ENCODE measurements at regions not wholly inside any gene's neighbourhood (a gene's known extent, or its start where the extent isn't known, plus 50 kb on each side); places are given as distances from the start of the nearest gene placed in this dataset.

DNA sequence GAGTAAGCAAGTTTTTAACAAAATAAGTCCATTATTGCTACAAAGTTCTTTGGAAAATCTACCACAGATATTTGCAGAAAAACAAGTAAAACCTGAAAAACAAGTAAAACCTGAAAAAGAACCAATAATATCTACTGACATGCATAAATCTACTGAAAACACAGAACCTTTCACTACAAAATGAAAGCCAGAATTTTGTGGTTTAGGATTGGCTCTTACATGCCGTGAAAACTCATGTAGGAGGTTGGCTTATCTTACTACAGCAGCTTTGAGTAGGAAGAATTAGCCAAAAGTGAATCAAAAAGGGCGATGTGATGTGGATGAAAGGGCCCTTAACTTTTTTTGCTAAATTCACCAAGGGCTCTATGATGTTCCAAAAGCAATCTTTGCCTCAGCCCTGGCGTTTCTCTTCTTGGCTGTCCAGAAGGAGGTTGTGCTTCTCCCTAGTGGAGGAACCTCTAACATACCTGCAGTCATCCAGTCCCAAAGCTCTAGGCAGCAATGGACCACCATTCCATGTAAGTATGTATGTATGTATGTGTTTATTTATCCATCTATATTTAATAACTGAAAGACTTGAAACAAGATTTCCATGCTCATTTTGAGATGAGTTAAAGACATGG is 93.5 kb upstream of the ZNF804B start:
- TF ChIP-seq, protein P1, sequence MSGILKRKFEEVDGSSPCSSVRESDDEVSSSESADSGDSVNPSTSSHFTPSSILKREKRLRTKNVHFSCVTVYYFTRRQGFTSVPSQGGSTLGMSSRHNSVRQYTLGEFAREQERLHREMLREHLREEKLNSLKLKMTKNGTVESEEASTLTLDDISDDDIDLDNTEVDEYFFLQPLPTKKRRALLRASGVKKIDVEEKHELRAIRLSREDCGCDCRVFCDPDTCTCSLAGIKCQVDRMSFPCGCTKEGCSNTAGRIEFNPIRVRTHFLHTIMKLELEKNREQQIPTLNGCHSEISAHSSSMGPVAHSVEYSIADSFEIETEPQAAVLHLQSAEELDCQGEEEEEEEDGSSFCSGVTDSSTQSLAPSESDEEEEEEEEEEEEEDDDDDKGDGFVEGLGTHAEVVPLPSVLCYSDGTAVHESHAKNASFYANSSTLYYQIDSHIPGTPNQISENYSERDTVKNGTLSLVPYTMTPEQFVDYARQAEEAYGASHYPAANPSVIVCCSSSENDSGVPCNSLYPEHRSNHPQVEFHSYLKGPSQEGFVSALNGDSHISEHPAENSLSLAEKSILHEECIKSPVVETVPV (CRISPR knock-in tag; IDR thresholded peaks at IDR 0.05), result no peak
- ATAC-seq, result no peak

DNA sequence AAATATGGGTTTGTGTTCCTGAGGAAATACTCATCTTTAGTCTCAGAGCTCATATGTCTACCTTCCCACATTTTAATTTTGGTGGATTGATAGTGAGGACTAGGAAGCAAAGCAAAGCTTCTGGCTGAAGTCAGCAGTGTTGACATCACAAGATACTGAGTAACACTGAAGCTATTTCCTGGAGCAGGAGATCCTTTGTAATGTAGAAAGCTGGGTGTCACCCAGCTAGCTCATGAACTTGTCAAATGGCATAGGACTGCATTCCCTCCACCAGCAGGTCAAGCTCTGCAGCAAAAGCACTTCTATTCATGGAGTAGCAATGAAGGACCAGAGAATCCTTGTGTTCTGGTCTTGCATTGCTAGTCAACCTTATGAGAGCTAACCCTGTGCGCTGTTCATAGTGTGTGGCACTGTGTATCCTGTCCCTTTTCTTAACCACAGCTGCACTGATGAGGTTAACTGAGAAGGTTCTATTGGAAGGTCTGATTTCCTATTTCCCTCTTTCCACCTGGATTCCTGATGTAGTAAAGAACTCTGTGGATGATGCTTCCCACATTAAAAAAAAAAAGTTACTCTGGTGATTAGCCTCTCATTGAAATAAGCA is 94.8 kb upstream of the ZNF804B start:
- no peak for TF ChIP-seq ZFP30 (CRISPR knock-in tag; IDR thresholded peaks at IDR 0.05)
- no peak for TF ChIP-seq ISL1 (CRISPR knock-in tag; IDR thresholded peaks at IDR 0.05)
- TF ChIP-seq, protein P1 (CRISPR knock-in tag; IDR thresholded peaks at IDR 0.05), result no peak
- TF ChIP-seq, protein P2, sequence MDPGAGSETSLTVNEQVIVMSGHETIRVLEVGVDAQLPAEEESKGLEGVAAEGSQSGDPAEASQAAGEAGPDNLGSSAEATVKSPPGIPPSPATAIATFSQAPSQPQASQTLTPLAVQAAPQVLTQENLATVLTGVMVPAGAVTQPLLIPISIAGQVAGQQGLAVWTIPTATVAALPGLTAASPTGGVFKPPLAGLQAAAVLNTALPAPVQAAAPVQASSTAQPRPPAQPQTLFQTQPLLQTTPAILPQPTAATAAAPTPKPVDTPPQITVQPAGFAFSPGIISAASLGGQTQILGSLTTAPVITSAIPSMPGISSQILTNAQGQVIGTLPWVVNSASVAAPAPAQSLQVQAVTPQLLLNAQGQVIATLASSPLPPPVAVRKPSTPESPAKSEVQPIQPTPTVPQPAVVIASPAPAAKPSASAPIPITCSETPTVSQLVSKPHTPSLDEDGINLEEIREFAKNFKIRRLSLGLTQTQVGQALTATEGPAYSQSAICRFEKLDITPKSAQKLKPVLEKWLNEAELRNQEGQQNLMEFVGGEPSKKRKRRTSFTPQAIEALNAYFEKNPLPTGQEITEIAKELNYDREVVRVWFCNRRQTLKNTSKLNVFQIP (CRISPR knock-in tag; IDR thresholded peaks at IDR 0.05; ENCODE audit: borderline replicate concordance, low read depth), result no peak
- TF ChIP-seq, protein P3, sequence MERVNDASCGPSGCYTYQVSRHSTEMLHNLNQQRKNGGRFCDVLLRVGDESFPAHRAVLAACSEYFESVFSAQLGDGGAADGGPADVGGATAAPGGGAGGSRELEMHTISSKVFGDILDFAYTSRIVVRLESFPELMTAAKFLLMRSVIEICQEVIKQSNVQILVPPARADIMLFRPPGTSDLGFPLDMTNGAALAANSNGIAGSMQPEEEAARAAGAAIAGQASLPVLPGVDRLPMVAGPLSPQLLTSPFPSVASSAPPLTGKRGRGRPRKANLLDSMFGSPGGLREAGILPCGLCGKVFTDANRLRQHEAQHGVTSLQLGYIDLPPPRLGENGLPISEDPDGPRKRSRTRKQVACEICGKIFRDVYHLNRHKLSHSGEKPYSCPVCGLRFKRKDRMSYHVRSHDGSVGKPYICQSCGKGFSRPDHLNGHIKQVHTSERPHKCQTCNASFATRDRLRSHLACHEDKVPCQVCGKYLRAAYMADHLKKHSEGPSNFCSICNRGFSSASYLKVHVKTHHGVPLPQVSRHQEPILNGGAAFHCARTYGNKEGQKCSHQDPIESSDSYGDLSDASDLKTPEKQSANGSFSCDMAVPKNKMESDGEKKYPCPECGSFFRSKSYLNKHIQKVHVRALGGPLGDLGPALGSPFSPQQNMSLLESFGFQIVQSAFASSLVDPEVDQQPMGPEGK (CRISPR knock-in tag; IDR thresholded peaks at IDR 0.05; ENCODE audit: borderline replicate concordance), result no peak
- no peak for TF ChIP-seq ARNTL (CRISPR knock-in tag; IDR thresholded peaks at IDR 0.05; ENCODE audit: borderline replicate concordance, low read depth)
- no peak for ATAC-seq

DNA sequence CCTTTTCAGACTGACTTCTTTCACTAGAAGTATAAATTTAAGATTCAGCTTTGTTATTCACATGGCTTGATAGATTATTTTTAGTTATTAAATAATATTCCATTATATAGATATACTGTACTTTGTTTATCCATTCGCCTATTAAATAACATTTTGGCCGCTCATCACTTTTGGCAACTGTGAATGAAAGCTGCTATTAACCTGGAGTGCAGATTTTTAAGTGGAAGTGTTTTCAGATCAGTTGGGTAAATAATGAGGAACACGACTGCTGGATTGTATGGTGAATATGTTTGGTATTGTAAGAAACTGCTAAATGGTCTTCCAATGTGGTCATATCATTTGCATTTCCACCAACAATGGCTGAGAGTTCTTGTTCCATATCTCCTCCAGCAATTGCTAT is 97.6 kb upstream of the ZNF804B start:
- TF ChIP-seq CSDC2 (CRISPR knock-in tag; IDR thresholded peaks at IDR 0.05) (no peak), ARNTL (CRISPR knock-in tag; IDR thresholded peaks at IDR 0.05; ENCODE audit: borderline replicate concordance, low read depth) (no peak), TCF4 (CRISPR knock-in tag; IDR thresholded peaks at IDR 0.05; ENCODE audit: borderline replicate concordance) (no peak), PPARA (CRISPR knock-in tag; IDR thresholded peaks at IDR 0.05; ENCODE audit: borderline replicate concordance) (no peak), ZFP3 (CRISPR knock-in tag; IDR thresholded peaks at IDR 0.05) (no peak), ZFP30 (CRISPR knock-in tag; IDR thresholded peaks at IDR 0.05) (no peak), RARB (CRISPR knock-in tag; IDR thresholded peaks at IDR 0.05) (no peak), ESRRG (CRISPR knock-in tag; IDR thresholded peaks at IDR 0.05) (no peak), TOX (CRISPR knock-in tag; IDR thresholded peaks at IDR 0.05; ENCODE audit: borderline replicate concordance) (no peak)
- TF ChIP-seq, protein P2 (CRISPR knock-in tag; IDR thresholded peaks at IDR 0.05; ENCODE audit: borderline replicate concordance, low read depth), result no peak
- TF ChIP-seq, protein P3 (CRISPR knock-in tag; IDR thresholded peaks at IDR 0.05; ENCODE audit: borderline replicate concordance), result no peak
- no peak for ATAC-seq

DNA sequence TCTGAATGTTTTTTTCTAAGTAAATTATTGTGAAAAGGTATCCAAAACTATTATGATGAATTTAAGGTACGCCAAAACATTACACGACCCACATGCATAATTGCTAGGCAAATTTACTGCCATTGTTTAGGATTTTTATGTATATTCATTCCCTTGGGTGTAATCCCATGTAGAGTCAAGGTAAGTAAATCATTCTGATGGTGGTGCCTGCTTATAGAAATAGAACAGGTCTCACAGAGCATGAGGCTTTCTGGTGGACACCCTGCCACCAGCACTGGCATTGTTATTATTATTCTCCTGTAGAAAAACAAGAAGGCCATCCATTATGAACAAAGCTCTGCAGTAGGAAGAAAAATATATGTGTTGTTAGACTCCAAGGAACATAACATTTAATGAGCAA is 111.7 kb upstream of the ZNF804B start:
- no peak for ATAC-seq
- TF ChIP-seq, protein P1 (CRISPR knock-in tag; IDR thresholded peaks at IDR 0.05), result no peak
- TF ChIP-seq, protein P3 (CRISPR knock-in tag; IDR thresholded peaks at IDR 0.05; ENCODE audit: borderline replicate concordance), result no peak
- no peak for TF ChIP-seq ZFP30 (CRISPR knock-in tag; IDR thresholded peaks at IDR 0.05)

Measured in SK-N-SH treated with all-trans-retinoic acid at 6 μM for 48 hours (cell line).